ENCODE measurements at regions not wholly inside any gene's neighbourhood (a gene's known extent, or its start where the extent isn't known, plus 50 kb on each side); places are given as distances from the start of the nearest gene placed in this dataset.
A peak's percentile ranks its signal among the peaks of the same experiment; 100 is the strongest.
"Not testable (repeated sequence)": the region's sequence is repeated elsewhere in the genome, so short reads cannot be mapped to it uniquely, and the experiment has no call there.

GRCh38 chr7:56957737-56958408 is 174.4 kb downstream of the ZNF479 start:
- intact Hi-C loops (cut with DNase I); FAIRE-seq; H3K4me1 ChIP-seq (ENCODE audit: control insufficient read depth in 2 of 3, insufficient read depth in 2 of 3, low read depth in 1 of 3, low read length in 3 of 3): not testable (repeated sequence)

DNA sequence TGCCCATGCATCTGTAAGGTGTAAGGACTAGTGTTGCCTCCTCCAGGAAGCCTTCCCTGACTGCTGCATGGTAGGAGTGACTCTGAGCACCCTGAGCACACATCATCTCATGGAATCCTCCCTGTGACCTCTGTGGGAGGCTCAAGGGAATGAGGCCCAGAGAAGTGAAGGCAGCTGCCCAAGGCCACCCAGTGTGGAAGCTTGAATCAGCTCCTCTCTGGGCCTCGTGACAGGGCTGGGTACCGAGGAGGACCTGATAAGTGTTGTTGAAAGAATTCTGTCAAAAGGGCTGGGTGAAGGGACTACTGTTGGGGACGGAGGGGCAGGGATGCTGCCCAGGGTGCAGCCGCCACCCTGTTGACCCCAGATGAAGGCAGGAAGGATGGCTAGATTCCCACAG is 175.2 kb downstream of the ZNF479 start:
- H3K27me3 ChIP-seq (ENCODE audit: control insufficient read depth, insufficient read depth, low read length); H3K27ac ChIP-seq (ENCODE audit: low read depth in 2 of 2, low read length in 2 of 2); H3K4me3 ChIP-seq (ENCODE audit: low read length in 3 of 3); H3K36me3 ChIP-seq (ENCODE audit: control insufficient read depth in 2 of 3, insufficient read depth in 3 of 3, low read length in 3 of 3); H3K9me3 ChIP-seq (ENCODE audit: control insufficient read depth in 2 of 3, insufficient read depth in 1 of 3, low read length in 3 of 3); FAIRE-seq; H3K4me1 ChIP-seq (ENCODE audit: control insufficient read depth in 2 of 3, insufficient read depth in 2 of 3, low read depth in 1 of 3, low read length in 3 of 3); intact Hi-C loops (cut with DNase I); H3K9ac ChIP-seq (ENCODE audit: low read length in 3 of 3): not testable (repeated sequence)
- peak in 1 of 5 donors; percentile 45 for DNase-seq

More at GRCh38 chr7:56957737-56958408, 174.4 kb downstream of the ZNF479 start:
- peak in 1 of 5 donors; percentile 29 for DNase-seq
- not testable (repeated sequence) for H3K9ac ChIP-seq (ENCODE audit: low read length in 3 of 3); H3K9me3 ChIP-seq (ENCODE audit: control insufficient read depth in 2 of 3, insufficient read depth in 1 of 3, low read length in 3 of 3); H3K27me3 ChIP-seq (ENCODE audit: control insufficient read depth, insufficient read depth, low read length); H3K4me3 ChIP-seq (ENCODE audit: low read length in 3 of 3); H3K27ac ChIP-seq (ENCODE audit: low read depth in 2 of 2, low read length in 2 of 2); H3K36me3 ChIP-seq (ENCODE audit: control insufficient read depth in 2 of 3, insufficient read depth in 3 of 3, low read length in 3 of 3)

GRCh38 chr7:56948390-56949379 is 183.6 kb downstream of the ZNF479 start:
- intact Hi-C loops (cut with DNase I); H3K9ac ChIP-seq (ENCODE audit: low read length in 3 of 3); H3K27me3 ChIP-seq (ENCODE audit: control insufficient read depth, insufficient read depth, low read length); H3K9me3 ChIP-seq (ENCODE audit: control insufficient read depth in 2 of 3, insufficient read depth in 1 of 3, low read length in 3 of 3); FAIRE-seq; H3K36me3 ChIP-seq (ENCODE audit: control insufficient read depth in 2 of 3, insufficient read depth in 3 of 3, low read length in 3 of 3); DNase-seq; H3K4me3 ChIP-seq (ENCODE audit: low read length in 3 of 3); H3K4me1 ChIP-seq (ENCODE audit: control insufficient read depth in 2 of 3, insufficient read depth in 2 of 3, low read depth in 1 of 3, low read length in 3 of 3); H3K27ac ChIP-seq (ENCODE audit: low read depth in 2 of 2, low read length in 2 of 2): not testable (repeated sequence)

DNA sequence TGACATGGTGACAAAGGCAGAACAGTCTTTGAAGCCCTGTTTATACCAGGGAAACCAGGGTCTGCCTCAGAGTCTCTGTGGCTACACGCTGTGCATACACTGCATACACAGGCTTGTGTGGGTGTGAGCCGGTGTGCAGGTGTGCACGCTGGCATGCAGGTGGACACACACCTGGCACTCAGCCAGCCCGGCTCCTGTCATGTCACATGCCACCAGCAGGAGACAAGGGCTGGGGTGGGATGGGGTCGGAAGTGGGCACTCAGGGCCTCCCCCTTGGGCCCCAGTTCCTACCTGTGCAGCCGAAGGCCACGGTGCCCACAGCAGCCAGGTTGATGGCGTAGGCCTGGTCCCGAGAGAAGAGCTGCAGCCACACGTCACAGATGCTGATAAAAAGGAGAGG is 192.2 kb downstream of the ZNF479 start:
- H3K9me3 ChIP-seq (ENCODE audit: control insufficient read depth in 2 of 3, insufficient read depth in 1 of 3, low read length in 3 of 3); H3K4me3 ChIP-seq (ENCODE audit: low read length in 3 of 3); H3K36me3 ChIP-seq (ENCODE audit: control insufficient read depth in 2 of 3, insufficient read depth in 3 of 3, low read length in 3 of 3); FAIRE-seq; H3K4me1 ChIP-seq (ENCODE audit: control insufficient read depth in 2 of 3, insufficient read depth in 2 of 3, low read depth in 1 of 3, low read length in 3 of 3); H3K27me3 ChIP-seq (ENCODE audit: control insufficient read depth, insufficient read depth, low read length); DNase-seq; H3K9ac ChIP-seq (ENCODE audit: low read length in 3 of 3); intact Hi-C loops (cut with DNase I); H3K27ac ChIP-seq (ENCODE audit: low read depth in 2 of 2, low read length in 2 of 2): not testable (repeated sequence)

- H3K9me3 ChIP-seq (ENCODE audit: control insufficient read depth in 2 of 3, insufficient read depth in 1 of 3, low read length in 3 of 3); H3K4me3 ChIP-seq (ENCODE audit: low read length in 3 of 3); intact Hi-C loops (cut with DNase I); H3K9ac ChIP-seq (ENCODE audit: low read length in 3 of 3); H3K36me3 ChIP-seq (ENCODE audit: control insufficient read depth in 2 of 3, insufficient read depth in 3 of 3, low read length in 3 of 3); H3K27ac ChIP-seq (ENCODE audit: low read depth in 2 of 2, low read length in 2 of 2); H3K27me3 ChIP-seq (ENCODE audit: control insufficient read depth, insufficient read depth, low read length); FAIRE-seq; DNase-seq; H3K4me1 ChIP-seq (ENCODE audit: control insufficient read depth in 2 of 3, insufficient read depth in 2 of 3, low read depth in 1 of 3, low read length in 3 of 3): not testable (repeated sequence)
Measured at GRCh38 chr7:56923892-56924291, 208.3 kb downstream of the ZNF479 start.

GRCh38 chr7:56910973-56911372 is 221.3 kb downstream of the ZNF479 start:
- H3K4me1 ChIP-seq (ENCODE audit: control insufficient read depth in 2 of 3, insufficient read depth in 2 of 3, low read depth in 1 of 3, low read length in 3 of 3); H3K4me3 ChIP-seq (ENCODE audit: low read length in 3 of 3); H3K27ac ChIP-seq (ENCODE audit: low read depth in 2 of 2, low read length in 2 of 2); FAIRE-seq; DNase-seq; H3K27me3 ChIP-seq (ENCODE audit: control insufficient read depth, insufficient read depth, low read length); H3K36me3 ChIP-seq (ENCODE audit: control insufficient read depth in 2 of 3, insufficient read depth in 3 of 3, low read length in 3 of 3); intact Hi-C loops (cut with DNase I); H3K9ac ChIP-seq (ENCODE audit: low read length in 3 of 3); H3K9me3 ChIP-seq (ENCODE audit: control insufficient read depth in 2 of 3, insufficient read depth in 1 of 3, low read length in 3 of 3): not testable (repeated sequence)

DNA sequence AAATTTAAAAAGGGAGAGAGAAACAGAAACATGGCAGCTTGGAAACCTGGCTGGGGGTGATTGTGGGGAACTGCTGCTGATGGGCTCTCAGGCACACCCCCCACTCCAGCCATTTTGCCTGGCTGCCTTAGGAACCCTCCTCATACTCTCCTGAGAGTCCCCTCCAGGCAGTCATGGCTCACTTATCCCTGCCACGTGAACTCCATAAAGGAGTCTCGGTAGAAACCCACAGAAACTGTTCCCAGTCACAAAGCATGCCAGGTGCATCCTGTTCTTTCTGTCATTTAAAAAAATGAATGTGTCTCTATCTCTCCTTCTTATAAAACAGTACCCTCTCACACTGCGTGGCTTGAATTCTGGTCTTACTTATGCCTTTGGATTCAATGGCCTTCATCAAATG is 242.8 kb downstream of the ZNF479 start:
- H3K9ac ChIP-seq (ENCODE audit: low read length in 3 of 3); DNase-seq; H3K9me3 ChIP-seq (ENCODE audit: control insufficient read depth in 2 of 3, insufficient read depth in 1 of 3, low read length in 3 of 3); H3K27me3 ChIP-seq (ENCODE audit: control insufficient read depth, insufficient read depth, low read length); FAIRE-seq; intact Hi-C loops (cut with DNase I); H3K4me3 ChIP-seq (ENCODE audit: low read length in 3 of 3); H3K36me3 ChIP-seq (ENCODE audit: control insufficient read depth in 2 of 3, insufficient read depth in 3 of 3, low read length in 3 of 3); H3K27ac ChIP-seq (ENCODE audit: low read depth in 2 of 2, low read length in 2 of 2); H3K4me1 ChIP-seq (ENCODE audit: control insufficient read depth in 2 of 3, insufficient read depth in 2 of 3, low read depth in 1 of 3, low read length in 3 of 3): not testable (repeated sequence)

GRCh38 chr7:56885132-56885531 is 247.1 kb downstream of the ZNF479 start:
- H3K27me3 ChIP-seq (ENCODE audit: control insufficient read depth, insufficient read depth, low read length); H3K4me3 ChIP-seq (ENCODE audit: low read length in 3 of 3); intact Hi-C loops (cut with DNase I); H3K4me1 ChIP-seq (ENCODE audit: control insufficient read depth in 2 of 3, insufficient read depth in 2 of 3, low read depth in 1 of 3, low read length in 3 of 3); H3K27ac ChIP-seq (ENCODE audit: low read depth in 2 of 2, low read length in 2 of 2); FAIRE-seq; H3K9me3 ChIP-seq (ENCODE audit: control insufficient read depth in 2 of 3, insufficient read depth in 1 of 3, low read length in 3 of 3); H3K9ac ChIP-seq (ENCODE audit: low read length in 3 of 3); DNase-seq; H3K36me3 ChIP-seq (ENCODE audit: control insufficient read depth in 2 of 3, insufficient read depth in 3 of 3, low read length in 3 of 3): not testable (repeated sequence)
